ENCODE measurements at regions not wholly inside any gene's neighbourhood (a gene's known extent, or its start where the extent isn't known, plus 50 kb on each side); places are given as distances from the start of the nearest gene placed in this dataset.
"Not testable (repeated sequence)": the region's sequence is repeated elsewhere in the genome, so short reads cannot be mapped to it uniquely, and the experiment has no call there.

GRCh38 chr18:66894851-66895250 lies 291.0 kb upstream of the CDH19 start:
- Histone ChIP-seq H3K27me3 (ENCODE audit: control insufficient read depth in 3 of 3, insufficient read depth in 3 of 3, low read length in 3 of 3) (no peaks in the 10 kb centered on the region), H3K9me3 (ENCODE audit: control insufficient read depth in 3 of 3, low read length in 3 of 3) (no peaks in the 10 kb centered on the region), H3K4me1 (ENCODE audit: control insufficient read depth in 3 of 3, insufficient read depth in 3 of 3, low read length in 3 of 3) (no peaks in the 10 kb centered on the region), H3K27ac (ENCODE audit: low read depth, low read length) (no peak overlapping the region), H3K9ac (ENCODE audit: low read depth in 1 of 3, low read length in 3 of 3) (no peak overlapping the region), H3K36me3 (ENCODE audit: control insufficient read depth in 3 of 3, insufficient read depth in 3 of 3, low read length in 3 of 3) (no peaks in the 10 kb centered on the region), H3K4me3 (ENCODE audit: low read length in 3 of 3) (no peak overlapping the region)

- H3K27me3 ChIP-seq (ENCODE audit: control insufficient read depth in 3 of 3, insufficient read depth in 3 of 3, low read length in 3 of 3); H3K36me3 ChIP-seq (ENCODE audit: control insufficient read depth in 3 of 3, insufficient read depth in 3 of 3, low read length in 3 of 3); H3K9me3 ChIP-seq (ENCODE audit: control insufficient read depth in 3 of 3, low read length in 3 of 3); H3K9ac ChIP-seq (ENCODE audit: low read depth in 1 of 3, low read length in 3 of 3); H3K27ac ChIP-seq (ENCODE audit: low read depth, low read length); H3K4me1 ChIP-seq (ENCODE audit: control insufficient read depth in 3 of 3, insufficient read depth in 3 of 3, low read length in 3 of 3); H3K4me3 ChIP-seq (ENCODE audit: low read length in 3 of 3): not testable (repeated sequence)
Observed at GRCh38 chr18:66892388-66892787, 288.5 kb upstream of the CDH19 start.

GRCh38 chr18:66874812-66875474 lies 271.1 kb upstream of the CDH19 start:
- Histone ChIP-seq H3K27ac (ENCODE audit: low read depth, low read length) (no peak overlapping the region), H3K9me3 (ENCODE audit: control insufficient read depth in 3 of 3, low read length in 3 of 3) (no peaks in the 10 kb centered on the region), H3K27me3 (ENCODE audit: control insufficient read depth in 3 of 3, insufficient read depth in 3 of 3, low read length in 3 of 3) (no peaks in the 10 kb centered on the region), H3K36me3 (ENCODE audit: control insufficient read depth in 3 of 3, insufficient read depth in 3 of 3, low read length in 3 of 3) (no peaks in the 10 kb centered on the region), H3K9ac (ENCODE audit: low read depth in 1 of 3, low read length in 3 of 3) (no peak overlapping the region), H3K4me3 (ENCODE audit: low read length in 3 of 3) (no peak overlapping the region), H3K4me1 (ENCODE audit: control insufficient read depth in 3 of 3, insufficient read depth in 3 of 3, low read length in 3 of 3) (no peaks in the 10 kb centered on the region)

- Histone ChIP-seq H3K4me1 (ENCODE audit: control insufficient read depth in 3 of 3, insufficient read depth in 3 of 3, low read length in 3 of 3) (no peaks in the 10 kb centered on the region), H3K36me3 (ENCODE audit: control insufficient read depth in 3 of 3, insufficient read depth in 3 of 3, low read length in 3 of 3) (no peaks in the 10 kb centered on the region), H3K27ac (ENCODE audit: low read depth, low read length) (no peak overlapping the region), H3K9ac (ENCODE audit: low read depth in 1 of 3, low read length in 3 of 3) (no peak overlapping the region), H3K4me3 (ENCODE audit: low read length in 3 of 3) (no peak overlapping the region), H3K27me3 (ENCODE audit: control insufficient read depth in 3 of 3, insufficient read depth in 3 of 3, low read length in 3 of 3) (no peaks in the 10 kb centered on the region), H3K9me3 (ENCODE audit: control insufficient read depth in 3 of 3, low read length in 3 of 3) (no peaks in the 10 kb centered on the region)
Observed at GRCh38 chr18:66874375-66874774, 270.5 kb upstream of the CDH19 start.

GRCh38 chr18:66873899-66874298 lies 270.0 kb upstream of the CDH19 start:
- no peaks in the 10 kb centered on the region for H3K27me3 ChIP-seq (ENCODE audit: control insufficient read depth in 3 of 3, insufficient read depth in 3 of 3, low read length in 3 of 3)
- no peaks in the 10 kb centered on the region for H3K4me1 ChIP-seq (ENCODE audit: control insufficient read depth in 3 of 3, insufficient read depth in 3 of 3, low read length in 3 of 3)
- no peak overlapping the region for H3K9ac ChIP-seq (ENCODE audit: low read depth in 1 of 3, low read length in 3 of 3)
- H3K36me3 ChIP-seq (ENCODE audit: control insufficient read depth in 3 of 3, insufficient read depth in 3 of 3, low read length in 3 of 3), result no peaks in the 10 kb centered on the region
- H3K27ac ChIP-seq (ENCODE audit: low read depth, low read length), result no peak overlapping the region
- no peaks in the 10 kb centered on the region for H3K9me3 ChIP-seq (ENCODE audit: control insufficient read depth in 3 of 3, low read length in 3 of 3)
- H3K4me3 ChIP-seq (ENCODE audit: low read length in 3 of 3), result no peak overlapping the region

GRCh38 chr18:66872277-66872676 lies 268.4 kb upstream of the CDH19 start:
- no peak overlapping the region for H3K27ac ChIP-seq (ENCODE audit: low read depth, low read length)
- no peaks in the 10 kb centered on the region for H3K4me1 ChIP-seq (ENCODE audit: control insufficient read depth in 3 of 3, insufficient read depth in 3 of 3, low read length in 3 of 3)
- no peak overlapping the region for H3K9ac ChIP-seq (ENCODE audit: low read depth in 1 of 3, low read length in 3 of 3)

GRCh38 chr18:66867653-66868052 lies 263.8 kb upstream of the CDH19 start:
- Histone ChIP-seq H3K4me1 (ENCODE audit: control insufficient read depth in 3 of 3, insufficient read depth in 3 of 3, low read length in 3 of 3) (no peaks in the 10 kb centered on the region), H3K27ac (ENCODE audit: low read depth, low read length) (no peak overlapping the region), H3K9me3 (ENCODE audit: control insufficient read depth in 3 of 3, low read length in 3 of 3) (no peaks in the 10 kb centered on the region), H3K27me3 (ENCODE audit: control insufficient read depth in 3 of 3, insufficient read depth in 3 of 3, low read length in 3 of 3) (no peaks in the 10 kb centered on the region), H3K4me3 (ENCODE audit: low read length in 3 of 3) (no peak overlapping the region), H3K36me3 (ENCODE audit: control insufficient read depth in 3 of 3, insufficient read depth in 3 of 3, low read length in 3 of 3) (no peaks in the 10 kb centered on the region), H3K9ac (ENCODE audit: low read depth in 1 of 3, low read length in 3 of 3) (no peak overlapping the region)

More at GRCh38 chr18:66872277-66872676, 268.4 kb upstream of the CDH19 start:
- no peak overlapping the region for H3K4me3 ChIP-seq (ENCODE audit: low read length in 3 of 3)
- no peaks in the 10 kb centered on the region for H3K27me3 ChIP-seq (ENCODE audit: control insufficient read depth in 3 of 3, insufficient read depth in 3 of 3, low read length in 3 of 3)
- no peaks in the 10 kb centered on the region for H3K9me3 ChIP-seq (ENCODE audit: control insufficient read depth in 3 of 3, low read length in 3 of 3)
- H3K36me3 ChIP-seq (ENCODE audit: control insufficient read depth in 3 of 3, insufficient read depth in 3 of 3, low read length in 3 of 3), result no peaks in the 10 kb centered on the region

GRCh38 chr18:66866427-66866940 lies 262.6 kb upstream of the CDH19 start:
- H3K4me1 ChIP-seq (ENCODE audit: control insufficient read depth in 3 of 3, insufficient read depth in 3 of 3, low read length in 3 of 3); H3K27me3 ChIP-seq (ENCODE audit: control insufficient read depth in 3 of 3, insufficient read depth in 3 of 3, low read length in 3 of 3); H3K4me3 ChIP-seq (ENCODE audit: low read length in 3 of 3); H3K36me3 ChIP-seq (ENCODE audit: control insufficient read depth in 3 of 3, insufficient read depth in 3 of 3, low read length in 3 of 3); H3K9ac ChIP-seq (ENCODE audit: low read depth in 1 of 3, low read length in 3 of 3); H3K9me3 ChIP-seq (ENCODE audit: control insufficient read depth in 3 of 3, low read length in 3 of 3); H3K27ac ChIP-seq (ENCODE audit: low read depth, low read length): not testable (repeated sequence)

GRCh38 chr18:66838340-66838987 lies 234.6 kb upstream of the CDH19 start:
- no peak overlapping the region for H3K27ac ChIP-seq (ENCODE audit: low read depth, low read length)
- no peaks in the 10 kb centered on the region for H3K36me3 ChIP-seq (ENCODE audit: control insufficient read depth in 3 of 3, insufficient read depth in 3 of 3, low read length in 3 of 3)
- H3K4me1 ChIP-seq (ENCODE audit: control insufficient read depth in 3 of 3, insufficient read depth in 3 of 3, low read length in 3 of 3), result no peaks in the 10 kb centered on the region
- H3K27me3 ChIP-seq (ENCODE audit: control insufficient read depth in 3 of 3, insufficient read depth in 3 of 3, low read length in 3 of 3), result no peaks in the 10 kb centered on the region
- no peak overlapping the region for H3K9ac ChIP-seq (ENCODE audit: low read depth in 1 of 3, low read length in 3 of 3)
- no peak overlapping the region for H3K4me3 ChIP-seq (ENCODE audit: low read length in 3 of 3)
- no peaks in the 10 kb centered on the region for H3K9me3 ChIP-seq (ENCODE audit: control insufficient read depth in 3 of 3, low read length in 3 of 3)

GRCh38 chr18:66833646-66834045 lies 229.8 kb upstream of the CDH19 start:
- Histone ChIP-seq H3K27me3 (ENCODE audit: control insufficient read depth in 3 of 3, insufficient read depth in 3 of 3, low read length in 3 of 3) (no peaks in the 10 kb centered on the region), H3K36me3 (ENCODE audit: control insufficient read depth in 3 of 3, insufficient read depth in 3 of 3, low read length in 3 of 3) (no peaks in the 10 kb centered on the region), H3K4me3 (ENCODE audit: low read length in 3 of 3) (no peak overlapping the region), H3K4me1 (ENCODE audit: control insufficient read depth in 3 of 3, insufficient read depth in 3 of 3, low read length in 3 of 3) (no peaks in the 10 kb centered on the region), H3K9ac (ENCODE audit: low read depth in 1 of 3, low read length in 3 of 3) (no peak overlapping the region), H3K27ac (ENCODE audit: low read depth, low read length) (no peak overlapping the region), H3K9me3 (ENCODE audit: control insufficient read depth in 3 of 3, low read length in 3 of 3) (no peaks in the 10 kb centered on the region)
